Activated naive CD8-positive, alpha-beta T cell treated with anti-CD3 and anti-CD28 coated beads for 36 hours (primary cell): ENCODE measurements at regions not wholly inside any gene's neighbourhood (a gene's known extent, or its start where the extent isn't known, plus 50 kb on each side); places are given as distances from the start of the nearest gene placed in this dataset.

ENCODE experiments used
- DNase-seq: peaks from one replicate; pipeline ENCODE4 v3.0.0; 2021
- H3K27ac Mint-ChIP-seq: one replicate; pipeline ENCODE4 v1.8.0; 2022; ENCODE audit warnings: mild to moderate bottlenecking, moderate library complexity, mixed read lengths
- H3K27me3 Mint-ChIP-seq: one replicate; pipeline ENCODE4 v1.8.0; 2022; ENCODE audit warnings: mild to moderate bottlenecking, mixed read lengths
- H3K36me3 Mint-ChIP-seq: one replicate; pipeline ENCODE4 v1.8.0; 2021; ENCODE audit warnings: mild to moderate bottlenecking, mixed read lengths
- H3K4me1 Mint-ChIP-seq: one replicate; pipeline ENCODE4 v1.8.0; 2021; ENCODE audit warnings: mixed read lengths
- H3K4me3 Mint-ChIP-seq: one replicate; pipeline ENCODE4 v1.8.0; 2022; ENCODE audit warnings: mild to moderate bottlenecking, moderate library complexity, mixed read lengths
- H3K9me3 Mint-ChIP-seq: one replicate; pipeline ENCODE4 v1.8.0; 2022; ENCODE audit warnings: mixed read lengths

DNA sequence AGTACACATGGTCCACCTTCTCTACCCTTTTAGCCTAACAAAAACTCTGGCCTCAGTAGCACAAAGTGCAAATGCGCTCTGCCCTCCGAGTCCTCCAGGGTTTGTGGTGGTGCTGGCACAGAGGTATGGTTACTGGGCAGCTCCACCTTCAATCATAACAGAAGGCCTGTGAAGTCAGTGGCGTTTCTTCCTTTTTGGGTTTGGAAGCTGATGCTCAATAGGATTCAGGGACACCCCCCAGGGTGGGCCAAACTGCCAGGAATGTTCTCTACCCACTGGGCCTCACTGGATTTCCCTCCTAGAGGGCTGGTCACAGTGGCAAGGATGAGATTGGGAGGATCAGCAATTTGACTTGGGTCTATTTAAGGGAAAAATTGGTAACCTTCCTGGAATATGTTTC is 286.1 kb upstream of the FOXQ1 start:
- H3K4me1 Mint-ChIP-seq = no peaks in the 10 kb centered on the region
- no peak overlapping the region for H3K4me3 Mint-ChIP-seq
- H3K27ac Mint-ChIP-seq = no peak overlapping the region
- H3K27me3 Mint-ChIP-seq = peaks cover 12% of the 10 kb centered on the region
- no peaks in the 10 kb centered on the region for H3K9me3 Mint-ChIP-seq
- DNase-seq = no peak
- no peaks in the 10 kb centered on the region for H3K36me3 Mint-ChIP-seq

DNA sequence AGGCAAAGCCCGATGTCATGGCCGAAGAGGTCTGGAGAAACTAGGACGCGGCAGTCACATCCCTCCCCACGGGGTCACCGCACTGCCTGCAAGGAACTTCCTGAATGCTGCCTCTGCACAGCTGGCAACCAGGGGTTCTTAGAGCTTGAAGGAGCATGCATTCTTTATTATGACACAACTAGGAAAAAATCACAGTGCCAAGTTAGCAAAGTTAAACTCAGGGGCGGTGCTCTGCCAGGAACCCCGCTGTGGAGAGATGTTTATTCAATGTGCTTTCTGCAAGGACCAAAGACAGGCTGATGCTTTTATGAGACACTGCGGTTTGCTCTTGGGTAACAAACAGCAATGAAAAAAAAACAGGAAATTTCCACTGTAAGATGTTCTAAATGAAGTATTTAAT is 287.3 kb upstream of the FOXQ1 start:
- Mint-ChIP-seq H3K4me1 (no peaks in the 10 kb centered on the region), H3K36me3 (no peaks in the 10 kb centered on the region), H3K9me3 (no peaks in the 10 kb centered on the region), H3K27ac (no peak overlapping the region), H3K27me3 (peaks cover 12% of the 10 kb centered on the region), H3K4me3 (no peak overlapping the region)
- DNase-seq = no peak

DNA sequence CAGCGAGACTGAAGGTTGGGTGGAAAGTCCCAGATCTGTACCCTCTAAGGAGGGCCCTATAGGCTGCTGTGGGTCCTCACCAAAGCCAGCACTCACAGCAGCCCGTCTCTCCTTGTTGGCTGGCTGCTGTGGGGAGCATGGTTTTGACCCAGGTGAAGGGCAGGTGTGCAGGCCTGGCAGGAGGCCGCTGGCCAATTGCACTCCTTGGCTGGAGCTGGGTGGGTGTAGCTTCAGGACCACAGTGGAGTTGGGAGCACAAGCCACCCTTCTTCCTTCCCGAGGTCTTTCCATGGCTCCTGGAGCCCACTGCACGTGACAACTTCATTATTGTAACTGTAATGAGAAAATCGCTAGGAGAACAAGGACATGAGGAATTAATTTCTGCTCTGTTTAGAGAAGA is 287.7 kb upstream of the FOXQ1 start:
- peaks cover 12% of the 10 kb centered on the region for H3K27me3 Mint-ChIP-seq
- H3K27ac Mint-ChIP-seq = no peak overlapping the region
- no peaks in the 10 kb centered on the region for H3K36me3 Mint-ChIP-seq
- no peaks in the 10 kb centered on the region for H3K4me1 Mint-ChIP-seq
- no peak for DNase-seq
- no peak overlapping the region for H3K4me3 Mint-ChIP-seq
- H3K9me3 Mint-ChIP-seq = no peaks in the 10 kb centered on the region

DNA sequence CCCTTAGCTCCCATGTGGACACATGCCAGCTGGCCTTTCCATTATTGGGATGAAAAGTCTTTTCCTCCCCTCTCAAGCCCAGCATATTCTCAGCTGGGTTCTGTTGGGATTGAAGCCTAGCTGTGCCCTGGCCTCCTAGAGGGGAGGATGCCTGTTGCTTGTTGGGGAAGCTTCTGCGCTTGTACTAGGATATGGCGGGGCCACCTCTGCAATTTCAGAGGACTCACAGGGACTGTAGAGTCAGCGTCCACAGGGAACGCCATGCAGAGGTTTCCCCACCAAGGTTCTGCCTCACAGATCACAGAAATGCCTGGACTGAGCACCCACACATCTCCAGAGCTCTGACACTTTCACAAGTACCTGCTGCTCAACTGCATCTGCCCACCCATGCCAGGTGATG is 288.7 kb upstream of the FOXQ1 start:
- peaks cover 12% of the 10 kb centered on the region for H3K27me3 Mint-ChIP-seq
- no peaks in the 10 kb centered on the region for H3K9me3 Mint-ChIP-seq
- no peaks in the 10 kb centered on the region for H3K36me3 Mint-ChIP-seq
- H3K4me1 Mint-ChIP-seq = no peaks in the 10 kb centered on the region
- no peak for DNase-seq
- H3K4me3 Mint-ChIP-seq = no peak overlapping the region
- H3K27ac Mint-ChIP-seq = no peak overlapping the region

DNA sequence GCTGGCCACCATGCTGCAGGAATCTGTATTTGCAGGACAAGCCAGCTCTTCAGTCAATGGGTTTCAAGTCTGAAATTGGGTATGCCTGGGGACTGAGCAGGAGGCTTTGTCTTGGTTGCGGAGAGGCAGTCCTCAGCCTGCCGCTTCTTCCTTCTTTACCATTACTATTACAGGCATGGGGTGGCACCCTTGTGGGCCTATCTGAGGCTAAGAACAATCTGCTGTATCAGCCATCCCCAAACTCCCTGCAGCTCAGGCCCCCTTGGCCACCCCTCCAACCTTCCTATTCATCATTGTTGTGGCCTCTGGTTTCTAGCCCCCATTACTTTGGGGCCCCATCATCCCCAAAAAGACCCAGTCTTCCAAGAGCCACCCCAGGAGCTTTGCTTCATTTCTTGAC is 289.2 kb upstream of the FOXQ1 start:
- H3K4me3 Mint-ChIP-seq = no peak overlapping the region
- H3K4me1 Mint-ChIP-seq = no peaks in the 10 kb centered on the region

DNA sequence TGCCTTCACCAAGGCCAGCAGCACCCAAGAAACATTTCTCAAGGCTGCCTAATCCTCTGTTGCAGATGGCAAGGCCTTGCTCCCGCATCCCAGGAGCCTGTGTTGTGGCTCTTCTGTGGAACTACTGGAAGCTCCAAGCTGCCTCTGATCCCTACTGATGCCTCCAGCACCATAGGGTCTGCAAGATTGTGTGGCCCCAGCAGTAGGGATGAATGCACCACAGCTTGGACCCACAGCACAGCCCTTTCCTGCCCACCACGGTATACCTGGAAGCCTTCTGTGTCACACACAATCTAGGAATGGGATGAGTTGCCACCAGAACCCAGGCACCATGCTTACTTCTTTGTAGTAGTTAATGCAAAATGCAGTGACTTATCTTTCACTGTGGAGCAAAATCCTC is 291.1 kb upstream of the FOXQ1 start:
- no peaks in the 10 kb centered on the region for H3K36me3 Mint-ChIP-seq
- peaks cover 2% of the 10 kb centered on the region for H3K27me3 Mint-ChIP-seq
- no peaks in the 10 kb centered on the region for H3K9me3 Mint-ChIP-seq
- no peaks in the 10 kb centered on the region for H3K4me1 Mint-ChIP-seq
- no peak overlapping the region for H3K27ac Mint-ChIP-seq
- H3K4me3 Mint-ChIP-seq = no peak overlapping the region
- DNase-seq = no peak

More for the DNA sequence above, 289.2 kb upstream of the FOXQ1 start:
- Mint-ChIP-seq H3K9me3 (no peaks in the 10 kb centered on the region), H3K27ac (no peak overlapping the region), H3K36me3 (no peaks in the 10 kb centered on the region), H3K27me3 (peaks cover 12% of the 10 kb centered on the region)
- DNase-seq = no peak

DNA sequence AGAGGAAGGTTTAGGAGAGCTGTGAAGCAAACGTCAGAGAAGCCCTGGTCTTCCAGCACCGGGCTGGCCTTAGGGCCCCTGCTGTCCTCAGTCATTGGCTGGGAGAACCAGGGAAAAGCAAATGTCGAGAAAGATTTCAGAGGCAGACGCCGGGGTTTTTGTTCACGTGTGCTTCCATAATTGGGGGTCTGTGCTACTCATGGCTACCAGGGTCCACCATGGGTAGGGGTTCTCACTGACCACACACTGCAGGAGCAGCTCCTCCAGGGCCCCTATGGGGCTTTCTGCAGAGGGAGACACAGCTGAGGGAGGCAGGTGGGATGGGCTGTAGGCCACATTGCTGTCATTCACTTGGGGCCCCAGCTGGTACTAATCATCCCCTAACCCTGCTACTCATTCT is 291.8 kb upstream of the FOXQ1 start:
- H3K9me3 Mint-ChIP-seq = no peaks in the 10 kb centered on the region
- H3K36me3 Mint-ChIP-seq = no peaks in the 10 kb centered on the region
- no peaks in the 10 kb centered on the region for H3K4me1 Mint-ChIP-seq
- DNase-seq = no peak
- H3K27me3 Mint-ChIP-seq = no peaks in the 10 kb centered on the region
- no peak overlapping the region for H3K4me3 Mint-ChIP-seq
- no peak overlapping the region for H3K27ac Mint-ChIP-seq

DNA sequence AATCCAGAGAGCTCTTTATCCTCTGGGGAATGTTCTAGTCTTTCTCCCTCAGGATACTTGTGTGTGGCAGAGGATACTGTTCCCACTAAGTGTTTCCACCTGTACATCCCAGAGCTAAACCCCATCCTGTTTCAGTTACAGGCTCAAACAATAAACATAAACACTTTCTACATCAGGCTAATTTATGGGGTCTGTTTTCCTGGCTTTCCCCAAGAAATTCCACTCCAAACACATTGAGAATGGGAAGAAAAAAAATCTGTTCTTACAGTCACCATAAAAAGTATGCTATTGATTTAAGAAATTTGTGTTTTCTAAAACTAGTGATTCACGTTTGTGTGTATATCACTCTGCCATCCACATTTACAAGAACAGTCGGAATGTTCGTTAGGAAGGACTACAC is 293.9 kb upstream of the FOXQ1 start:
- H3K27ac Mint-ChIP-seq = no peak overlapping the region
- no peak for DNase-seq
- H3K4me3 Mint-ChIP-seq = no peak overlapping the region
- H3K4me1 Mint-ChIP-seq = no peaks in the 10 kb centered on the region
- H3K27me3 Mint-ChIP-seq = peaks cover 3% of the 10 kb centered on the region
- no peaks in the 10 kb centered on the region for H3K9me3 Mint-ChIP-seq
- no peaks in the 10 kb centered on the region for H3K36me3 Mint-ChIP-seq

DNA sequence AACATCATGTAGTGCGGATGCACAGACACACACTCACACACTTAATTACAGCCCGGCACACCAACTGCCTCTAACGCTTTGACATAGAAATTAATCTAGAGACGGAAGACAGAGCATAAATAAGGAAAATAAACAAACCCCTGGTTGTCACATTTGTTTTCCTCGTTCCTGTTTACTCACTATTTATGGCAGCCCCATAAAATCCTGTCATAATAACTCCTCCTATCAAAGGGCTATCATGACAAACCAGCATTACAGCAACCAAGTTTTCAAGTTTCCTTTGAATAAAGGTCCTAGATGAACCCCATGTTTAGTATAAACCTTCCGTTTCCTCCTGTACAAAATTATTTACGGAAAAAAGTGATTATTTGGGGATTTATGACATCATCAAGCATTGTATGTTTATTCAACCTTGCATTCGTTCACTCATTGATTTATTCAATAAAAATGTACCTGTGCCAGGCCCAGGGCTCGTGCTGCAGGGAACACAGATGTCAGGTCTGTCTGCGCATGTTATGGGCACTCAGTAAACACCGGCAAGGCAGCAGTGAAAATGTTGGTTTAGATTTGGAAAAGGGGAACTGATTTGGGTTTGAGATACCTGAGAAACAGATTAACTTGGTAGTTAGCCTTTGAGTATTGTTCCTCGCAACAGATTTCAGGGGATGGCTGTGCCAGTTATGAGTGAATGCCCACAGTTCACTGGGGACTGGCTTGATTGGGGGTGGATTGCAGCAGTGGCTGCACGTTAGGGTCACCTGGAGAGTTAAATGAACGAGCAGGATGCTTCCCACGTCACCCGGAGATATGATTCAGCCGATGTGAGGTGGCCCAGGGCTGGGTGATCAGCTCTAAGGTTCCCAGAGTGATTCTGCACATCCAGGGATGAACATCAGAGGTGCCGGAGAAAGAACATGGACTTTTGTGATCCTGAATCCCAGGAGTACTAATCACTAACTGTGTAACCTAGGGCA is 295.3 kb upstream of the FOXQ1 start:
- peaks cover 8% of the 10 kb centered on the region for H3K27me3 Mint-ChIP-seq
- DNase-seq = no peak
- H3K36me3 Mint-ChIP-seq = no peaks in the 10 kb centered on the region
- no peaks in the 10 kb centered on the region for H3K9me3 Mint-ChIP-seq
- no peaks in the 10 kb centered on the region for H3K4me1 Mint-ChIP-seq
- no peak overlapping the region for H3K4me3 Mint-ChIP-seq
- H3K27ac Mint-ChIP-seq = no peak overlapping the region

DNA sequence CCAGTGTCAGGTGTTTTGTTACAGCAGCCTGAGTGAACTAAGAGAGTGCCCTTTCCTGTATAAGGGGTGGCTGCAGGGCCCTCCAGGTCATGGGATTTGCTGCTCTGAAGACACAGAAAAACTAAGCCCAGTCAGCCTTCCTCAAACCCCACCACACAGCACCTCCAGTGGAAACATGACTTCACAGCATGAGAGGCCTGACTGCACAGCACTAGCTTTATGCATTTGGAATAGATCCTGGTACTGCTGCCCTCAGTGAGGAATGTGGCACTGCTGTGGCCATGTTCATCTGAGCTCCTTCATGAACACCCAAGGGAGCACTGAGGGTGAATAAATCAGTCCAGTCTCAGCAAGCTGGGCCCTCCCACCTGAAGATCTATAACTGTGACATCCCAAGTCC is 296.1 kb upstream of the FOXQ1 start:
- no peak for DNase-seq
- Mint-ChIP-seq H3K27me3 (peaks cover 8% of the 10 kb centered on the region), H3K27ac (no peak overlapping the region)

DNA sequence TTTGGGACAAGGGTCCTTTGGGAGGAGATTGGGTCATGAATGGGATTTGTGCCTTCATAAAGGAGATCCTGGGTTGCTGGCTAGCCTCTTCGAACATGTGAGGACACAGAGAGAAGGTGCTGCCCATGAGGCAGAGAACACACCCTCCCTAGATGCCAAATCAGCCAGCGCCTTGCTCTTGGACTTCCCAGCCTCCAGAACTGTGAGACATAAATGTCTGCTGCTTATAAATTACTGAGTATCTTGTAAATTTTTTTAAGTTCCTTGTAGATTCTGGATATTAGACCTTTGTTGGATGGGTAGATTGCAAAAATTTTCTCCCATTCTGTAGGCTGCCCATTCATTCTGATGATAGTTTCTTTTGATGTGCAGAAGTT is 297.5 kb upstream of the FOXQ1 start:
- Mint-ChIP-seq H3K4me3 (no peak overlapping the region), H3K27me3 (peaks cover 19% of the 10 kb centered on the region), H3K36me3 (no peaks in the 10 kb centered on the region), H3K27ac (no peak overlapping the region), H3K4me1 (no peaks in the 10 kb centered on the region), H3K9me3 (no peaks in the 10 kb centered on the region)
- DNase-seq = no peak

More for the DNA sequence above, 296.1 kb upstream of the FOXQ1 start:
- H3K9me3 Mint-ChIP-seq = no peaks in the 10 kb centered on the region
- H3K36me3 Mint-ChIP-seq = no peaks in the 10 kb centered on the region
- no peaks in the 10 kb centered on the region for H3K4me1 Mint-ChIP-seq
- H3K4me3 Mint-ChIP-seq = no peak overlapping the region

DNA sequence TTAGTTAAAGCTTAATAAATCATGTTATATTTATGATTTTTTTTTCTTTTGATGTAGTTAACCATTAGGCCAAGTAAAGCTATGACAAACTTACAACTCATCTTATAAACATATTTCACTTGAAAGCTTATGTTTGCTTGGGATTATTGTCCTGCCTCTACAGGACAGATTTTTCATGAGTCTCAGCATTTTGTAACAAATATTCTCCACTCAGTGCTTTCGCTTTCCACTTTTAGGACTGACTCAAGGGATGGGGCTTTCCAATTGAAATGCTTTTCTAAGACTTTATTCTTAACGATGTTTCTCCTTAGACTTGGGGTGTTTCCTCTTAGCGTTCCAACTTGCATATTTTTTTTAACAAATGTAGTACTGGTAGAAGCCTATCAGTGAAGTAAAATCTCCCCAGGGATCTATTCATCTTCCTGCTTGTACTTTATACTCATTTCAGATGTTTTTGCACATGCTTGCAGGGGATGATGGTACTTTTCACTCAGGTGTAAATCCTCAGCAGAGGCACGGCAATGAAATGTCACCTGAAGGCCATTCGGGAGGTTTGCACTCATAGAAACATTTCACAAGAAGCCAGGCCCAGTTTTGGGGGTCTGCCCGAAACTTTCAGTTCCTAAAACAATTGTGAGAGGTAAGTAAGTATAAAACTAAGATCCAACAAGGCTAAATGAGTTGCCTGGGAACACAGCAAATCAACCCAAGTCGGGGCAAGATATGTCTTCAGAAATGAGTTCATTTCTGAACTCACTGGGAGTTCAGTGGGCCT is 298.1 kb upstream of the FOXQ1 start:
- no peak overlapping the region for H3K27ac Mint-ChIP-seq
- no peaks in the 10 kb centered on the region for H3K9me3 Mint-ChIP-seq
- no peaks in the 10 kb centered on the region for H3K36me3 Mint-ChIP-seq
- H3K4me1 Mint-ChIP-seq = no peaks in the 10 kb centered on the region
- peaks cover 22% of the 10 kb centered on the region for H3K27me3 Mint-ChIP-seq
- H3K4me3 Mint-ChIP-seq = no peak overlapping the region
- DNase-seq = no peak

DNA sequence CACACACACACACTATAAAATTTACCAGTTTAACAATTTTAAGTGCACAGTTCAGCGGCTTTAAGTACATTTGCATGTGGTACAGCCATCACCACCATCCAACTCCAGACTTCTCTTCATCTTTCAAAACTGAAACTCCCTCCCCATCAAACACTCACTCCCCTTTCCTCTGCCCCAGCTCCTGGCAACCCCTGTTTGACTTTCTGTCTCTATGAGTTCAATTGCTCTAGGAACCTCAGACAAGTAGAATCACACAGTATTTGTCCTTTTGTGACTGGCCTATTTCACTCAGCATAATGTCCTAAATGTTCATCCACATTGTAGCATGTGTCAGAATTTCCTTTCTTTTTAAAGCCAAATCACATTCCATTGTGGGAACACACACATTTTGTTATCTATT is 302.8 kb upstream of the FOXQ1 start:
- Mint-ChIP-seq H3K4me1 (no peaks in the 10 kb centered on the region), H3K9me3 (no peaks in the 10 kb centered on the region), H3K27me3 (peaks cover 25% of the 10 kb centered on the region), H3K36me3 (no peaks in the 10 kb centered on the region), H3K4me3 (no peak overlapping the region), H3K27ac (no peak overlapping the region)
- no peak for DNase-seq

DNA sequence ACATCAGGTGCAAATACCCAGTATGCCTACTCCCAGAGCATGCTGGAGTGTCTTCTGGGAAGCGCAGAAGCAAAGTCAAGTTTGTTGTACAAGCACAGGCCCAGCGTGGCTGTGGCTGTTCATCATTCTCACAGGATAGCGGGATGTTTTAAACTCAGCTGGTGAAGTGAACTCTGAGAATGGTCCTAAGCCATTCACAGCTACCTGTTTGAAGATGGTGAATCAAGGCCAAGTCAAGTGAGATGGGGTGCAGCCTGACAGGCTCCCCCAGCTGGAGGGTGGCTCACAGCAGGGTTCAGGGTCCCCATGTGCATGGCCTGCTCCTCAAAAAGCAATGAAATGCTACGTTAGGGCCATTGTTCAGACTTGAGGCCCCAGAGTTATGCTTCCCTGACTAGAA is 304.7 kb upstream of the FOXQ1 start:
- H3K27ac Mint-ChIP-seq = no peak overlapping the region
- no peak overlapping the region for H3K4me3 Mint-ChIP-seq
- no peak for DNase-seq
- H3K27me3 Mint-ChIP-seq = peaks cover 20% of the 10 kb centered on the region
- no peaks in the 10 kb centered on the region for H3K36me3 Mint-ChIP-seq
- no peaks in the 10 kb centered on the region for H3K4me1 Mint-ChIP-seq
- no peaks in the 10 kb centered on the region for H3K9me3 Mint-ChIP-seq

DNA sequence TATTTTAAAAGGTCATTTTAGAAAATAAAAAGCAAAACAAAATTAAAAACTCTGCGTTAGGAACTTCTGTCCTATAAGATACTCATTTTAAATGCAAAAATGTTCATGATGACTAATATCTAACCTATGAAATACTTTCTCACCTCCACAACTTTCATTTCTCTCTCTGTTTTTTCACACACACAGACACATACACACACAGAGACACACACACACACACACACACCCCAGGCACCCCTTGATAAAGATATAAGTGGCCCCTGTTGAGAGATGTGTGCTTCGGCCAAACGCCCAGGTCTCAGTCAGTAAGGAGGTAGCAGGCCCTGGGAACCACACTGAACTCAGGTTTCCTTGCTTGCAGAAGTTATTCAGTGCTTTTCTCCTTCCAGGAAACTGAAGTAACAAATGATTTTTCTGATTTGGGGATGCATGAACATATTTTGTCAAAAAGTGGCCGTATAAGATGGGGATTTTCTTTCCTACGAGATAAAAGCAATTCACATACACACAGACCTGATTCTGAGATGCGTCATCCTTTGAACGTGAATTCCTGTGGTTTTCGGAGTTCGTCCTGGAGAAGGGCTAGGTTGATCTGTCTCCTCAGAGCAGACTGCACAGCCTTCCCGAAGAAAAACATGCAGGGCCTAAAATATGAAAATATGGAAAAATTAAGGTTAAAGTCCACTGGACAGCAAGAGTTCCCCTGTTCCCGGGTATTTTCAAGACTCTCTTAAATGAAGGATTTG is 306.8 kb upstream of the FOXQ1 start:
- DNase-seq = no peak
- no peak overlapping the region for H3K27ac Mint-ChIP-seq
- H3K27me3 Mint-ChIP-seq = peaks cover 13% of the 10 kb centered on the region
- no peaks in the 10 kb centered on the region for H3K4me1 Mint-ChIP-seq
- H3K4me3 Mint-ChIP-seq = no peak overlapping the region
- no peaks in the 10 kb centered on the region for H3K9me3 Mint-ChIP-seq
- no peaks in the 10 kb centered on the region for H3K36me3 Mint-ChIP-seq
